ENCODE measurements at regions not wholly inside any gene's neighbourhood (a gene's known extent, or its start where the extent isn't known, plus 50 kb on each side); places are given as distances from the start of the nearest gene placed in this dataset.

- no peak for TF ChIP-seq POLR2A (IDR thresholded peaks at IDR 0.05)
- TF ChIP-seq, protein P1, sequence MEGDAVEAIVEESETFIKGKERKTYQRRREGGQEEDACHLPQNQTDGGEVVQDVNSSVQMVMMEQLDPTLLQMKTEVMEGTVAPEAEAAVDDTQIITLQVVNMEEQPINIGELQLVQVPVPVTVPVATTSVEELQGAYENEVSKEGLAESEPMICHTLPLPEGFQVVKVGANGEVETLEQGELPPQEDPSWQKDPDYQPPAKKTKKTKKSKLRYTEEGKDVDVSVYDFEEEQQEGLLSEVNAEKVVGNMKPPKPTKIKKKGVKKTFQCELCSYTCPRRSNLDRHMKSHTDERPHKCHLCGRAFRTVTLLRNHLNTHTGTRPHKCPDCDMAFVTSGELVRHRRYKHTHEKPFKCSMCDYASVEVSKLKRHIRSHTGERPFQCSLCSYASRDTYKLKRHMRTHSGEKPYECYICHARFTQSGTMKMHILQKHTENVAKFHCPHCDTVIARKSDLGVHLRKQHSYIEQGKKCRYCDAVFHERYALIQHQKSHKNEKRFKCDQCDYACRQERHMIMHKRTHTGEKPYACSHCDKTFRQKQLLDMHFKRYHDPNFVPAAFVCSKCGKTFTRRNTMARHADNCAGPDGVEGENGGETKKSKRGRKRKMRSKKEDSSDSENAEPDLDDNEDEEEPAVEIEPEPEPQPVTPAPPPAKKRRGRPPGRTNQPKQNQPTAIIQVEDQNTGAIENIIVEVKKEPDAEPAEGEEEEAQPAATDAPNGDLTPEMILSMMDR (IDR thresholded peaks at IDR 0.05): no peak
Measured at GRCh38 chr10:4576206-4576605, 249.8 kb upstream of the AKR1E2 start.

Measured in testis (tissue), 2 donors.